GM12873 (cell line): ENCODE measurements at regions not wholly inside any gene's neighbourhood (a gene's known extent, or its start where the extent isn't known, plus 50 kb on each side); places are given as distances from the start of the nearest gene placed in this dataset.

Experiments used
- CTCF ChIP-seq: IDR thresholded peaks from 2 replicates; pipeline ENCODE4 v1.5.1; 2012; ENCODE audit warnings: low read depth, mild to moderate bottlenecking, moderate library complexity, low read length, control low read depth; ENCODE audit not compliant: insufficient read depth; ENCODE audit errors: missing control alignments

- TF ChIP-seq CTCF, result no peak
Observed at GRCh38 chr1:195173753-195174152, 1434.5 kb downstream of the KCNT2 start.

GRCh38 chr1:195158091-195158490 lies 1450.1 kb downstream of the KCNT2 start:
- TF ChIP-seq CTCF, result no peak

- TF ChIP-seq CTCF, result no peak
Observed at GRCh38 chr1:195153107-195153506, 1455.1 kb downstream of the KCNT2 start.

- no peak for TF ChIP-seq CTCF
Observed at GRCh38 chr1:195150768-195151167, 1457.5 kb downstream of the KCNT2 start.

GRCh38 chr1:195141294-195141693 lies 1466.9 kb downstream of the KCNT2 start:
- TF ChIP-seq CTCF, result no peak

GRCh38 chr1:195130598-195130997 lies 1477.6 kb downstream of the KCNT2 start:
- no peak for TF ChIP-seq CTCF

GRCh38 chr1:195122497-195122896 lies 1485.7 kb downstream of the KCNT2 start:
- TF ChIP-seq CTCF, result no peak
